ENCODE measurements at regions not wholly inside any gene's neighbourhood (a gene's known extent, or its start where the extent isn't known, plus 50 kb on each side); places are given as distances from the start of the nearest gene placed in this dataset.

GRCh38 chr6:132062626-132063025 lies 111.5 kb upstream of the CCN2 start:
- Histone ChIP-seq H3K9ac (ENCODE audit: insufficient read depth, low read length, poor library complexity, severe bottlenecking) (no peak overlapping the region), H3K36me3 (replicated peaks in 1 of 2; ENCODE audit: control insufficient read depth in 1 of 2, insufficient read depth in 2 of 2, low read length in 2 of 2) (no peaks in the 10 kb centered on the region), H3K4me1 (ENCODE audit: control insufficient read depth in 1 of 2, insufficient read depth in 2 of 2, low read length in 2 of 2) (no peaks in the 10 kb centered on the region), H3K4me3 (replicated peaks in 1 of 3; ENCODE audit: low read depth in 2 of 3, low read length in 3 of 3) (no peak overlapping the region), H2AFZ (ENCODE audit: insufficient read depth, low read depth, low read length, poor library complexity, severe bottlenecking) (no peak overlapping the region), H3K4me2 (replicated peaks; ENCODE audit: extremely low read depth, low read length, poor library complexity, severe bottlenecking) (no peak overlapping the region), H3K9me3 (replicated peaks in 1 of 2; ENCODE audit: control insufficient read depth in 1 of 2, insufficient read depth in 1 of 2, low read length in 2 of 2) (no peaks in the 10 kb centered on the region), H4K20me1 (ENCODE audit: insufficient read depth, low read length) (no peaks in the 10 kb centered on the region), H3K27me3 (ENCODE audit: control insufficient read depth in 2 of 2, insufficient read depth in 2 of 2, low read length in 2 of 2) (no peaks in the 10 kb centered on the region), H3K79me2 (ENCODE audit: insufficient read depth, low read length) (no peaks in the 10 kb centered on the region), H3K27ac (ENCODE audit: low read depth in 1 of 2, low read length in 2 of 2) (no peak overlapping the region)
- 60% methylated on average over 2 of the region's 3 CpGs for WGBS (ENCODE audit: insufficient coverage)
- Mint-ChIP-seq H3K27ac (no peak overlapping the region), H3K9me3 (peaks cover 0 to 6% (median 2%) of the 10 kb centered on the region in 7 donors), H3K36me3 (no peaks in the 10 kb centered on the region), H3K4me3 (no peak overlapping the region), H3K4me1 (no peaks in the 10 kb centered on the region), H3K27me3 (ENCODE audit: low read depth in 3 of 3) (peaks cover 0 to 3% (median 0%) of the 10 kb centered on the region in 3 donors)
- intact Hi-C loops (cut with micrococcal nuclease), result no loop called here
- DNase-seq, result no peak
- no peak for TF ChIP-seq CTCF (IDR thresholded peaks at IDR 0.05)

GRCh38 chr6:132061381-132061780 lies 110.2 kb upstream of the CCN2 start:
- no peaks in the 10 kb centered on the region for H3K79me2 ChIP-seq (ENCODE audit: insufficient read depth, low read length)
- H3K4me3 ChIP-seq (replicated peaks in 1 of 3; ENCODE audit: low read depth in 2 of 3, low read length in 3 of 3), result no peak overlapping the region
- WGBS (ENCODE audit: insufficient coverage), result no CpG with 5 or more reads among the region's 1 CpG
- H3K4me1 ChIP-seq (ENCODE audit: control insufficient read depth in 1 of 2, insufficient read depth in 2 of 2, low read length in 2 of 2), result no peaks in the 10 kb centered on the region
- H4K20me1 ChIP-seq (ENCODE audit: insufficient read depth, low read length), result no peaks in the 10 kb centered on the region
- Mint-ChIP-seq H3K4me3 (no peak overlapping the region), H3K9me3 (peaks cover 0 to 8% (median 2%) of the 10 kb centered on the region in 7 donors), H3K36me3 (no peaks in the 10 kb centered on the region), H3K4me1 (no peaks in the 10 kb centered on the region), H3K27me3 (ENCODE audit: low read depth in 3 of 3) (peaks cover 0 to 3% (median 2%) of the 10 kb centered on the region in 3 donors), H3K27ac (no peak overlapping the region)
- H3K4me2 ChIP-seq (replicated peaks; ENCODE audit: extremely low read depth, low read length, poor library complexity, severe bottlenecking), result no peak overlapping the region
- no peak for DNase-seq
- H3K36me3 ChIP-seq (replicated peaks in 1 of 2; ENCODE audit: control insufficient read depth in 1 of 2, insufficient read depth in 2 of 2, low read length in 2 of 2), result no peaks in the 10 kb centered on the region
- no peak overlapping the region for H2AFZ ChIP-seq (ENCODE audit: insufficient read depth, low read depth, low read length, poor library complexity, severe bottlenecking)
- intact Hi-C loops (cut with micrococcal nuclease), result no loop called here
- H3K9ac ChIP-seq (ENCODE audit: insufficient read depth, low read length, poor library complexity, severe bottlenecking), result no peak overlapping the region
- no peaks in the 10 kb centered on the region for H3K27me3 ChIP-seq (ENCODE audit: control insufficient read depth in 2 of 2, insufficient read depth in 2 of 2, low read length in 2 of 2)
- H3K27ac ChIP-seq (ENCODE audit: low read depth in 1 of 2, low read length in 2 of 2), result no peak overlapping the region
- no peak for TF ChIP-seq CTCF (IDR thresholded peaks at IDR 0.05)
- H3K9me3 ChIP-seq (replicated peaks in 1 of 2; ENCODE audit: control insufficient read depth in 1 of 2, insufficient read depth in 1 of 2, low read length in 2 of 2), result no peaks in the 10 kb centered on the region

Measured in CD14-positive monocyte (primary cell).